T-helper 22 cell (primary cell): ENCODE measurements at regions not wholly inside any gene's neighbourhood (a gene's known extent, or its start where the extent isn't known, plus 50 kb on each side); places are given as distances from the start of the nearest gene placed in this dataset.

Source experiments
- DNase-seq: peaks from one replicate; pipeline ENCODE4 v3.0.0-alpha.2; 2020; ENCODE audit warnings: low read depth

GRCh38 chr15:62803856-62804400 is 238.6 kb upstream of the TPM1 start:
- no peak for DNase-seq

- DNase-seq = no peak
Measured at GRCh38 chr15:62805502-62805901, 237.0 kb upstream of the TPM1 start.

GRCh38 chr15:62807539-62808130 is 234.9 kb upstream of the TPM1 start:
- no peak for DNase-seq

- no peak for DNase-seq
Measured at GRCh38 chr15:62809115-62809967, 233.2 kb upstream of the TPM1 start.

GRCh38 chr15:62809968-62810260 is 232.6 kb upstream of the TPM1 start:
- no peak for DNase-seq

GRCh38 chr15:62812515-62812835 is 230.1 kb upstream of the TPM1 start:
- DNase-seq = no peak

- no peak for DNase-seq
Measured at GRCh38 chr15:62816342-62817069, 226.0 kb upstream of the TPM1 start.

- no peak for DNase-seq
Measured at GRCh38 chr15:62818691-62819090, 223.9 kb upstream of the TPM1 start.

- no peak for DNase-seq
Measured at GRCh38 chr15:62821384-62822131, 221.0 kb upstream of the TPM1 start.

GRCh38 chr15:62822228-62822627 is 220.3 kb upstream of the TPM1 start:
- no peak for DNase-seq

- DNase-seq = no peak
Measured at GRCh38 chr15:62823561-62823960, 219.0 kb upstream of the TPM1 start.

GRCh38 chr15:62824111-62825015 is 218.2 kb upstream of the TPM1 start:
- no peak for DNase-seq

GRCh38 chr15:62825191-62825590 is 217.4 kb upstream of the TPM1 start:
- no peak for DNase-seq

- no peak for DNase-seq
Measured at GRCh38 chr15:62826561-62826960, 216.0 kb upstream of the TPM1 start.

- DNase-seq = no peak
Measured at GRCh38 chr15:62828364-62828763, 214.2 kb upstream of the TPM1 start.

- no peak for DNase-seq
Measured at GRCh38 chr15:62832231-62832630, 210.3 kb upstream of the TPM1 start.

- DNase-seq = no peak
Measured at GRCh38 chr15:62833646-62834045, 208.9 kb upstream of the TPM1 start.

GRCh38 chr15:62834686-62835329 is 207.7 kb upstream of the TPM1 start:
- no peak for DNase-seq

- no peak for DNase-seq
Measured at GRCh38 chr15:62835351-62835750, 207.2 kb upstream of the TPM1 start.

- no peak for DNase-seq
Measured at GRCh38 chr15:62835762-62836161, 206.8 kb upstream of the TPM1 start.
